ENCODE measurements at regions not wholly inside any gene's neighbourhood (a gene's known extent, or its start where the extent isn't known, plus 50 kb on each side); places are given as distances from the start of the nearest gene placed in this dataset.
"Not testable (repeated sequence)": the region's sequence is repeated elsewhere in the genome, so short reads cannot be mapped to it uniquely, and the experiment has no call there.

- no peak for DNase-seq
Measured at GRCh38 chrX:142742581-142742980, 283.1 kb upstream of the SPANXN4 start.

- no peak for DNase-seq
Measured at GRCh38 chrX:142733327-142733726, 292.4 kb upstream of the SPANXN4 start.

DNA sequence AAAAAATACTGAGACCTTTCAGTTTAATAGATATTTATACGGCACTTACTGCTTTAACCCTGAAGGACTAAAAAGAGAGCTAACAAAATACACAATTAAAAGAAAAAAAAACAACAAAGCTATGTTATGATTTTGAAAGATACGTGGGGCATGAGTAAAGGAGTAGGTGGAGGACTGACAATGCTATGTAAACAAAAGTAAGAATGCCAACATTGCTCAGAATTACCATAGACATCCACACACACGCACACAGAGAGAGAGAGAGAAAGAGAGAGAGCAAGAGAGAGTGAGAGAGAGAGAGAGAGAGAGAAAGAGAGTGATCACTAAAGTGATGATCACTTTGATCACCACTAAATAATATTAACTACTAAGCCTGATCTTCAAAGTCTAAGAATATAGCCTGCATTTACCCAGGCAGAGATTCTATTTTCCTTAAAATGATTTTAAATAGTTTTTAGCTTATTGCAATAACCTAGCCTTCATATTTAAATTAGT lies 313.9 kb upstream of the SPANXN4 start:
- no peak for DNase-seq

DNA sequence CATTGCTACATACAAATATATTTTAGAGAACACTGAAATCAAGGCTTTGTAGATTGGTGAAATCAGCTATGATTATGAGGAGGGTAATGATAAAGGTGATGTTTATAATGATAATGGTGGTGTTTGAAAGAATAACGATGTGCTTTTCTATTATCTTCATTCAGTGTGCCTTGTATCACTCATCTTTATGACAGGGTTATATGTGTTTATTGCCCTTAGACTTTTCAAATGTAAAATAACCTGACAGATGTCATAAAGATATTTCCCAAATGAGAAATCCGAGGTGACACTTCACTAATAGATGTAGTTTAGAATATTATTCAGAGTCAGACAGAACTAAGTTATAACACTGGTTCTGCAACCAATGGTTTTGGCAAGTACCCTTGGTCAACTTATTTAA lies 323.0 kb upstream of the SPANXN4 start:
- no peak for DNase-seq

DNA sequence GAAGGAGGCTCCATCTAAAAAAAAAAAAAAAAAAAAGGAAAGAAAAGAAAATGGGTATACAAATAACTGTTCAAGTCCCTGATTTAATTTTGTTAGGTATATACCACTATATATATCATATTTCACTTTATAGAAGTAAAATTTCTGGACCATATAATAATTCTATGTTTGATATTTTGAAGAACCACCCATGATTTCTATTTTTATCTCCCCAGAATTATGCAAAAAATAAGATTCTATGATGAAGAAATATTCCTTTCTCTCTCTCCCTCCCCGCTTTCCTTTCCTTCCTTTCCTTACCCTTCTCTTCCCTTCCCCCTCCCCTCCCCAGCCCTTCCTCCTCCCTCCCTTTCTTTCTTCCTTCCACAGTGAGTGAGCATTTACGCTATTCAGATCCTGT lies 337.5 kb upstream of the SPANXN4 start:
- DNase-seq = no peak

DNA sequence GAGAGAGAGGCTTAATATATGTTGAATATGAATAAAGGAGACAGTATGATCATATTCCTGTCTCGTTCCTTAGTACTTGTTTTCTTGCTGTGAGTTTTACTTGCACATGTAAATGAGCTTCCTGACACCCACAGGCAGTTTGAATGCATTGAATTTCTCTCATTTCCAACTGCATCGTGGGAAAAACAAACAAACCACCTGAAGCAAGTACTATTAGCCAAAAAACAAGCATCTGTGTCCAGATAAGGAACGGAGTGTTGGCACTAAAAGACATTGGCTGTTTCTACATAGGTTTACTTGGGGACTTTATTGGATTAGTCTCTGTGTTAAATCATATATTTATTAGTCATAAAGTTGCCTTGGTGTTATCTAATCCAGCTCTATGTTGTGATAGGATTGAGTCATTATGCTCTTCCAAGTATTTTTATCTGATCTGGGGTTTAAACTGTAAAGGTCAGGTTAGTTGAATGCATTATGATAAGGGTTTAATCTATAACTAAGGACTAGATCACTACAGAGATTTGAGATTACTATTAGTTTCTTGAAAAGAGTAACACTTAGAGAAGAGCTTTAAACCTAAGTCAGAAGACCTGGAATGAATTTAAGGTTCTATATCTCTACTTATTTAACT lies 339.0 kb upstream of the SPANXN4 start:
- no peak for DNase-seq

GRCh38 chrX:142686206-142686605 lies 339.5 kb upstream of the SPANXN4 start:
- DNase-seq = no peak

DNA sequence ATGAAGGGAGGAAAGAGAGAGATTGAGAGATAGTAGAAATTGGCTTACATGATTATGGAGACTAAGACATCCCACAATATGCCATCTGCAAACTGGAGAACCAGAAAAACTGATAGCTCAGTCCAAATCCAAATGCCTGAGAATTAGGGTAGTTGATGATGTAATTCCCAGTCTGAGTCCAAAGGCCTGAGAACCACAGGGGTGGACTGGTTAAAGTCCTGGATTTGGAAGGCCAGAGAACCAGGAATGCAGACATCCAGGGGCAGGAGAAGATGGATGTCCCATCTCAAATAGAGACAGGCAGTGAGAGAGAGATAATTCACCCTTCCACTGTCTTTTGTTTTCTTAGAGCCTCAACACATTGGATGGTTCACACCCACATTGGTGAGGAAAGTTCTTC lies 345.7 kb upstream of the SPANXN4 start:
- no peak for DNase-seq

DNA sequence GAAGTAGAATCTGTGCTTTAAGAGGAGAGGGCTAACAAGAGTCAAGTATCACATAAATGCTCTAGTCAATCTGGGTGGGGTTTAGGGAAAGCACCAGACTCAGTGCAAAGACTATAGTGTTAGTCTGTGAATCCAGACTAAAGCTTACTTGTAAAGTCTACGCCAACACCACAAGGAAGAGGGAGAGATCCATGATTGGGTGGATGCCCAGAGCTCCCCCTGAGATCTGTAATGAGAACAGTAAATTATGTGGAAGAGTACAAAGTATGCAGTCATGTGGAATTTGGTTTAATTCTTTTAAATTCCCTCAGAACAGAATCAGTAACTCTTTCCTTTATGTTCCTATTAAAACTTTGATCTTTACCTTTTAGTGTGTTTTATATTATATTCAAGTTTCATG lies 354.7 kb upstream of the SPANXN4 start:
- peak; percentile 49 for DNase-seq

DNA sequence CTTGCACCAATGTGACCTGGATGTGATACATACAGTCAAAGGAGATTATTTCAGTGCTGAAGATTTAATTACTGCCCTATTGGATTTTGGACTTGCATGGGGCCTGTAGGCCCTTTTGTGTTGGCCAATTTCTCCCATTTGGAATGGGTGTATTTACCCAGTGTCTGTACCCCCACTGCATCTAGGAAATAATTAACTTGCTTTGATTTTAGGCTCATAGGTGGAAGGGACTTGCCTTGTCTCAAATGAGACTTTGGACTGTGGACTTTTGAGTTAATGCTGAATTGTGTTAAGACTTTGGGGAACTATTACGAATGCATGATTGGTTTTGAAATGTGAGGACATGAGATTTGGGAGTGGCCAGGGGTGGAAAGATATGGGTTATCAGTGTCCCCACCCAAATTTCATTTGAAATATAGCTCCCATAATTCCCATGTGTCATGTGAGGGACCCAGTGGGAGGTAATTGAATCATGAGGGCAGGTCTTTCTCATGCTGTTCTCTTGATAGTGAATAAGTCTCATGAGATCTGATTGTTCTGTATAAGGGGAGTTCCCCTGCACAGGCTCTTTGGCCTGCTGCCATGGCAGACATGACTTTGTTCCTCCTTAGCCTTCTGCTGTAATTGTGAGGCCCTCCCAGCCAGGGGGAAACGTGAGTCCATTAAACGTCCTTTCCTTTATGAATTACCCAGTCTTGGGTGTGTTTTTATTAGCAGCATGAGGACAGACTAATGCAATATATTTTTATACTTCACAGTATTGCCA lies 362.2 kb upstream of the SPANXN4 start:
- no peak for DNase-seq

- DNase-seq = no peak
Measured at GRCh38 chrX:142661696-142662095, 364.0 kb upstream of the SPANXN4 start.

- no peak for DNase-seq
Measured at GRCh38 chrX:142655507-142655906, 370.2 kb upstream of the SPANXN4 start.

- no peak for DNase-seq
Measured at GRCh38 chrX:142637206-142637605, 388.5 kb upstream of the SPANXN4 start.

GRCh38 chrX:142616636-142617035 lies 409.1 kb upstream of the SPANXN4 start:
- no peak for DNase-seq

DNA sequence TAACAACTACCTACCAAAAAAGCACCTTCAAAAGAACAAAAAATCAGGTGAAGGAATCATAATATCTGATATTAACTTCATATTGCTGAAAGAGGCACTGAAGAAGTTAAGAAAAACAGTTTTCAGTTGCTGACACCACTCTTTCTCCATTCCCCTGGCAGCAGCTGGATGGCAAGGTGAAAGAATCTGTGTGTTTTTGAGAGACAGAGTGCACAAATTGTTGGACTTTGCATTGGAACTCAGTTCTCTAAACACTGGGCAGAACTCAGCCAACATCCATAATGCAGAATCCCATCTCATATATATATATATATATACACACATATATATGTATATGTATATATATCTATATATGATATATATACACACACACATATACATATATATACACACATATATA lies 408.3 kb upstream of the MAGEC2 start:
- no peak for DNase-seq

DNA sequence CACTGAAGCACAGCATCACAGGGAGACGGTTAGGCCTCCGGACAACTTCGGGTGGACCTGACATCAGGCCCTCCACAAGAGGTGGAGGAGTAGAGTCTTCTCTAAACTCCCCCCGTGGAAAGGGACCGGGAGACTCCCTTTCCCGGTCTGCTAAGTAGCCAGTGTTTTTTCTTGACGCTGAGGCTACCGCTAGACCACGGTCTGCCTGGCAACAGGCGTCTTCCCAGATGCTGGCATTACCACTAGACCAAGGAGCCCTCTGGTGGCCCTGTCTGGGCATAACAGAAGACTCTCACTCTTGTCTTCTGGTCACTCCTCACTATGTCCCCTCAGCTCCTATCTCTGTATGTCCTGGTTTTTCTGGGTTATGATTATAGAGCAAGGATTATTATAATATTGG lies 401.5 kb upstream of the MAGEC2 start:
- not testable (repeated sequence) for DNase-seq

DNA sequence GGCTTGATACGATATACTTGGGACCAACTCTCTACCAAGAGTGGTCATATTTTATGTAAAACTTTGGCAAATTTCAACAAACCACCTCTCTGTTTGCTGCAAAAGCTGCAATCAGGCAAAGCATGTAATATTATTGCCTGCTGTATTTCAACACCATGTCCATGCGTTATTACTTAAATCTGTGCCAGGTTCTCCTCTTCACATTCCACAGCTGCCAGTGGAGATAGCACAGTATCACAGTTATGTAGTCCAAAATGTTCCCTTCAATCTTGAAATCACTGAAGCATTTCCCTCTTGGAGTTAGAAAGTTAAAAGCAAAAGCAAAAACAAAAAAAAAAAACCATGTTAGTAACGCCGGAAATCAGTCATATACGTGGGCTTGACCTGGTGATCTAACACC lies 396.7 kb upstream of the MAGEC2 start:
- DNase-seq = no peak

DNA sequence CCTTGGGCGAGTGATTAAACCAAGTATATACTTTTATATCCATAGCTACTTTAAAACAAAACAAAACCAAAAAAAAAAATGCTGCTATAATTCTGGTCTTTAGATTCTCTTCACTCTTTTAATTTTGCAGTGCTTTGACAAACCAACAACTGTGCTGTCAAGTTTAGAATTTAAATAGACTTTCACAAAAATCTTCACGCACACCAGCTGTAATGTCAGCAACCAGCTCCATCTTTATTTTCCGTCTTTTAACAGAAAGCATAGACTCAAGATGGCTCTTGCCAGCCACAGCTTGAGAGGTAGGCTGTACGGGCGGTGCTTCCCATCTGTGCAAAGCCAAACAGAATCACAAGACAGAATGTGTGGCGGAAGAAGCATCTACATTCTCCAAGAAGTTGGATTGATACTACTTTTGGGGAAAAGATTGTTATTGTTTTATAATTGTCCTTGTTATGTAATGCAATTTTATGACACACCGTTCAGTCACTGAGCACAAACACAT lies 388.3 kb upstream of the MAGEC2 start:
- DNase-seq = no peak

DNA sequence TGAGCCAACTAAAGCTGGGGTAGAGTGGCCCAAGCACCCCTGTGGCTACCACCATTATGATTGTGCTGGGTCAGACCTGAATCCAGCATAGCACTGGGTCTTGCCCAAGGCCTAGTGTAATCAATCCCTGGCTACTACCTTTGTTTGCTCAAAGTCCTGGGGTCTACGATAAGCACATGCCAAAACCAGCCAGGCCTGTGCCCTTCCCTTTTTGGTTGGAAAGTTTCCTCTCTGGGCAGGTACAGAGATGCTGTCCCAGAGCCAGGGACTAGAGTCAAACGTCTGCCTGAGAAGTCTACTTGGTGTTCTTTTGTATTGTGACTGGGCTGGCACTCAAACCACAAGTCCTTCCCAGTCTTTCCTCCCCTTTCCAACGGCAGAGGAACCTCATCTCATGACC lies 371.5 kb upstream of the MAGEC2 start:
- DNase-seq = no peak

- DNase-seq = no peak
Measured at GRCh38 chrX:142549923-142550322, 344.8 kb upstream of the MAGEC2 start.

- no peak for DNase-seq
Measured at GRCh38 chrX:142505839-142506238, 300.7 kb upstream of the MAGEC2 start.

DNA sequence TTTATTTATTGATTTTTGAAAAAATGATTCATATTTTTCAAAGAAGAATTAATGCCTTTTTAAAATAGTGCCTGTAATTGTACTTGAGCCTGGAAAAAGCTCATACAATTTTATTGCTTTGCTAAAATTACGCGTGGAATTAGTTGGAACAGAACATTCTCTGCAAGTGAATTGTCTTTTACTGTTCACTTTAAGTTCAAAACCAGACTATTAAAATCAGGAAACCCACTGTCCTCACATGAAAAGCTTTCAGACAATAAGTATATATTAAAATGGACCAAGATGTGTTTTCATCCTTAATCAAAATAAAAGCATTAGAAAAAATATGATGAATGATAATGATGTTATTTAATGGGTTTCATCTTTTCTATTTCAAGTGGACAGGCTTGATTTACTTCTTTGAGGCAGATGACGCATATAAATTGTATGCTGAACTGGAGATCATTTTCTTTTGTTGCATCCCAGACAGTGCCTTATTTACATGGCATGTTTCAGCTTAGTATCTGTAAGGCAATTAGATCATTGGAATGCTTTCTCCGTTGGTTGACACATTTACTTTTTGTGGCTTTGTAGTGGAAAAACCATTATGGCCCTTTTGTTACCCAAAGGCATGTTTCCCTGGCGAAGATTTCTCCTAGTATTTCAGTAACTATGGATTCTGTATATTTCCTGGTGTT lies 299.0 kb upstream of the MAGEC2 start:
- DNase-seq = no peak

- DNase-seq = no peak
Measured at GRCh38 chrX:142502441-142502840, 297.4 kb upstream of the MAGEC2 start.

DNA sequence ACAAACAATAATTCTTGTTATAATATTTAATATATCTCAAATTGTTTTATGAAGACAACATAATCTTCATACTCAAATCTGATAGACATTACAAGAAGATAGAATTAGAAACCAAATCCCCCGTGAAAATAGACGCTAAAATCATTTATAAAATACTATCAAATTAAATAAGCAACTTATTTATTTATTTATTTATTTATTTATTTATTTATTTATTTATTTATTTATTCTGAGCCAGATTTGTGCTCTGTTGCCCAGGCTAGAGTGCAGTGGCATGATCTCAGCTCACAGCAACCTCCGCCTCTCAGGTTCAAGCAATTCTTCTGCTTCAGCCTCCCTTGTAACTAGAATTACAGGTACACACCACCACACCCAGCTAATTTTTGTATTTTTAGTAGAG lies 294.9 kb upstream of the MAGEC2 start:
- no peak for DNase-seq

All from right hindlimb (tissue), 1 donor.